Osteoblast (primary cell): ENCODE measurements at regions not wholly inside any gene's neighbourhood (a gene's known extent, or its start where the extent isn't known, plus 50 kb on each side); places are given as distances from the start of the nearest gene placed in this dataset.

Experiments
- DNase-seq: peaks from one replicate; pipeline ENCODE4 v3.0.0; 2011; ENCODE audit warnings: low spot score, mixed read lengths; ENCODE audit not compliant: insufficient read length; ENCODE audit errors: missing footprints
- H2AFZ ChIP-seq: 2 replicates; pipeline ENCODE4 v1.6.0; 2011; ENCODE audit warnings: mild to moderate bottlenecking, low read length
- H3K27ac ChIP-seq: 2 replicates; pipeline ENCODE4 v1.5.1; 2011; ENCODE audit warnings: mild to moderate bottlenecking, low read depth, low read length, moderate library complexity
- H3K27me3 ChIP-seq: 2 replicates; pipeline ENCODE4 v1.6.0; 2012; ENCODE audit warnings: mild to moderate bottlenecking, control low read depth, inconsistent platforms, low read length, moderate library complexity; ENCODE audit not compliant: insufficient read depth
- H3K36me3 ChIP-seq: 2 replicates; pipeline ENCODE4 v1.5.1; 2011; ENCODE audit warnings: mild to moderate bottlenecking, low read length, control low read depth, moderate library complexity; ENCODE audit not compliant: insufficient read depth
- H3K4me1 ChIP-seq: 2 replicates; pipeline ENCODE4 v1.5.1; 2011; ENCODE audit warnings: mild to moderate bottlenecking, low read length, control low read depth, moderate library complexity; ENCODE audit not compliant: insufficient read depth
- H3K4me2 ChIP-seq: 2 replicates; pipeline ENCODE4 v1.6.0; 2011; ENCODE audit warnings: mild to moderate bottlenecking, low read length; ENCODE audit not compliant: insufficient read depth
- H3K4me3 ChIP-seq: fragments of 200-600 bp; sonication (generic); 3 replicates; pipeline ENCODE4 v1.5.1; 2012; ENCODE audit warnings: mild to moderate bottlenecking, low read length, inconsistent platforms; ENCODE audit not compliant: insufficient read depth
- H3K79me2 ChIP-seq: 2 replicates; pipeline ENCODE4 v1.6.0; 2012; ENCODE audit warnings: mild to moderate bottlenecking, low read length, control low read depth, inconsistent platforms; ENCODE audit not compliant: insufficient read depth
- H3K9me3 ChIP-seq: 2 replicates; pipeline ENCODE4 v1.5.1; 2011; ENCODE audit warnings: low read depth, low read length, control low read depth
- H4K20me1 ChIP-seq: 2 replicates; pipeline ENCODE4 v1.6.0; 2012; ENCODE audit warnings: mild to moderate bottlenecking, low read length, control low read depth; ENCODE audit not compliant: insufficient read depth
- CTCF ChIP-seq: IDR thresholded peaks from 2 replicates; pipeline ENCODE4 v1.5.1; 2011; ENCODE audit warnings: mild to moderate bottlenecking, low read depth, low read length, moderate library complexity; ENCODE audit errors: extremely low read depth

GRCh38 chr1:102776071-102776470 lies 332.3 kb downstream of the COL11A1 start:
- no peak overlapping the region for H3K4me2 ChIP-seq
- H3K79me2 ChIP-seq: no peaks in the 10 kb centered on the region
- H3K36me3 ChIP-seq: no peaks in the 10 kb centered on the region

GRCh38 chr1:102772831-102773230 lies 335.5 kb downstream of the COL11A1 start:
- no peaks in the 10 kb centered on the region for H3K79me2 ChIP-seq
- H3K4me2 ChIP-seq: no peak overlapping the region
- H3K4me3 ChIP-seq: no peak overlapping the region
- DNase-seq: no peak
- no peak overlapping the region for H3K27ac ChIP-seq
- H3K9me3 ChIP-seq: no peaks in the 10 kb centered on the region
- H3K4me1 ChIP-seq: no peaks in the 10 kb centered on the region
- H2AFZ ChIP-seq: no peak overlapping the region
- H3K36me3 ChIP-seq: no peaks in the 10 kb centered on the region
- no peaks in the 10 kb centered on the region for H3K27me3 ChIP-seq
- no peak for TF ChIP-seq CTCF
- no peaks in the 10 kb centered on the region for H4K20me1 ChIP-seq

More at GRCh38 chr1:102776071-102776470, 332.3 kb downstream of the COL11A1 start:
- no peak overlapping the region for H3K27ac ChIP-seq
- no peaks in the 10 kb centered on the region for H3K4me1 ChIP-seq
- DNase-seq: peak; percentile 44
- H2AFZ ChIP-seq: no peak overlapping the region
- TF ChIP-seq CTCF: no peak
- no peaks in the 10 kb centered on the region for H4K20me1 ChIP-seq
- H3K27me3 ChIP-seq: no peaks in the 10 kb centered on the region
- H3K9me3 ChIP-seq: no peaks in the 10 kb centered on the region
- H3K4me3 ChIP-seq: no peak overlapping the region

- H3K4me1 ChIP-seq: no peaks in the 10 kb centered on the region
- no peak overlapping the region for H3K27ac ChIP-seq
- H3K4me3 ChIP-seq: no peak overlapping the region
- H3K4me2 ChIP-seq: no peak overlapping the region
- no peaks in the 10 kb centered on the region for H3K36me3 ChIP-seq
- no peak for DNase-seq
- H3K79me2 ChIP-seq: no peaks in the 10 kb centered on the region
- no peaks in the 10 kb centered on the region for H3K27me3 ChIP-seq
- no peaks in the 10 kb centered on the region for H3K9me3 ChIP-seq
- no peak overlapping the region for H2AFZ ChIP-seq
- H4K20me1 ChIP-seq: no peaks in the 10 kb centered on the region
- TF ChIP-seq CTCF: no peak
Measured at GRCh38 chr1:102758418-102758817, 349.9 kb downstream of the COL11A1 start.

GRCh38 chr1:102757363-102757762 lies 351.0 kb downstream of the COL11A1 start:
- no peak overlapping the region for H3K4me3 ChIP-seq
- H3K4me1 ChIP-seq: no peaks in the 10 kb centered on the region
- DNase-seq: no peak
- no peaks in the 10 kb centered on the region for H3K36me3 ChIP-seq
- H3K79me2 ChIP-seq: no peaks in the 10 kb centered on the region
- no peaks in the 10 kb centered on the region for H4K20me1 ChIP-seq
- TF ChIP-seq CTCF: no peak
- H3K4me2 ChIP-seq: no peak overlapping the region
- H2AFZ ChIP-seq: no peak overlapping the region
- H3K27me3 ChIP-seq: no peaks in the 10 kb centered on the region
- no peaks in the 10 kb centered on the region for H3K9me3 ChIP-seq
- no peak overlapping the region for H3K27ac ChIP-seq
